ENCODE measurements at regions not wholly inside any gene's neighbourhood (a gene's known extent, or its start where the extent isn't known, plus 50 kb on each side); places are given as distances from the start of the nearest gene placed in this dataset.
"Not testable (repeated sequence)": the region's sequence is repeated elsewhere in the genome, so short reads cannot be mapped to it uniquely, and the experiment has no call there.

GRCh38 chr4:84249521-84249920 lies 249.6 kb downstream of the NKX6-1 start:
- Histone ChIP-seq H2AFZ (no peak overlapping the region), H3K9ac (no peak overlapping the region), H3F3A (ENCODE audit: insufficient read depth) (no peaks in the 10 kb centered on the region), H3K4me3 (no peak overlapping the region), H3K9me2 (ENCODE audit: insufficient read depth) (no peaks in the 10 kb centered on the region), H3K4me2 (ENCODE audit: unreplicated experiment) (no peak overlapping the region), H3K9me3 (ENCODE audit: low read depth) (no peaks in the 10 kb centered on the region), H4K20me1 (ENCODE audit: insufficient read depth) (no peaks in the 10 kb centered on the region), H3K36me3 (ENCODE audit: low read depth) (no peaks in the 10 kb centered on the region), H3K27me3 (replicated peaks; ENCODE audit: insufficient read depth) (peaks cover 8% of the 10 kb centered on the region; the same call in 1 of the 2 replicates), H3K4me1 (ENCODE audit: insufficient read depth) (no peaks in the 10 kb centered on the region), H3K79me2 (ENCODE audit: insufficient read depth) (no peaks in the 10 kb centered on the region), H3K27ac (no peak overlapping the region)
- TF ChIP-seq EZH2 (IDR thresholded peaks at IDR 0.05; ENCODE audit: insufficient read depth, poor library complexity, severe bottlenecking), result no peak
- TF ChIP-seq EZH2phosphoT487 (IDR thresholded peaks at IDR 0.05; ENCODE audit: insufficient read depth, low read depth), result no peak
- WGBS, 2 experiments (ENCODE audit: low coverage in 1 of 2, low lambda C conversion rate in 2 of 2, missing lambda C conversion rate in 2 of 2), result 19 to 28% methylated on average over 2 of the region's 2 CpGs
- in situ Hi-C loops (cut with MboI), result no loop called here
- DNase-seq, result no peak

- H3K79me2 ChIP-seq (ENCODE audit: insufficient read depth); H2AFZ ChIP-seq; H3K4me1 ChIP-seq (ENCODE audit: insufficient read depth); H3K9ac ChIP-seq; H4K20me1 ChIP-seq (ENCODE audit: insufficient read depth); H3K9me2 ChIP-seq (ENCODE audit: insufficient read depth); H3K4me3 ChIP-seq; H3K27ac ChIP-seq; H3K9me3 ChIP-seq (ENCODE audit: low read depth); H3K27me3 ChIP-seq (replicated peaks; ENCODE audit: insufficient read depth); in situ Hi-C loops (cut with MboI); H3K4me2 ChIP-seq (ENCODE audit: unreplicated experiment); H3F3A ChIP-seq (ENCODE audit: insufficient read depth); H3K36me3 ChIP-seq (ENCODE audit: low read depth); DNase-seq: not testable (repeated sequence)
- 59 to 61% methylated on average over 14 of the region's 14 CpGs for WGBS, 2 experiments (ENCODE audit: low coverage in 1 of 2, low lambda C conversion rate in 2 of 2, missing lambda C conversion rate in 2 of 2)
Observed at GRCh38 chr4:84245042-84245441, 254.1 kb downstream of the NKX6-1 start.

- H3K4me3 ChIP-seq; H3K36me3 ChIP-seq (ENCODE audit: low read depth); H3K9ac ChIP-seq; H3K27ac ChIP-seq; H3K9me2 ChIP-seq (ENCODE audit: insufficient read depth); H2AFZ ChIP-seq; H3K79me2 ChIP-seq (ENCODE audit: insufficient read depth); H3K27me3 ChIP-seq (replicated peaks; ENCODE audit: insufficient read depth); H4K20me1 ChIP-seq (ENCODE audit: insufficient read depth); in situ Hi-C loops (cut with MboI); H3K4me2 ChIP-seq (ENCODE audit: unreplicated experiment); H3K4me1 ChIP-seq (ENCODE audit: insufficient read depth); DNase-seq; H3F3A ChIP-seq (ENCODE audit: insufficient read depth); H3K9me3 ChIP-seq (ENCODE audit: low read depth): not testable (repeated sequence)
- 73% methylated on average over 19 of the region's 19 CpGs for WGBS, 2 experiments (ENCODE audit: low coverage in 1 of 2, low lambda C conversion rate in 2 of 2, missing lambda C conversion rate in 2 of 2)
Observed at GRCh38 chr4:84244346-84244801, 254.7 kb downstream of the NKX6-1 start.

- peaks cover under 1% of the 10 kb centered on the region; the same call in 1 of the 2 replicates for H3K4me1 ChIP-seq (ENCODE audit: insufficient read depth)
- TF ChIP-seq EZH2phosphoT487 (IDR thresholded peaks at IDR 0.05; ENCODE audit: insufficient read depth, low read depth) (no peak), EZH2 (IDR thresholded peaks at IDR 0.05; ENCODE audit: insufficient read depth, poor library complexity, severe bottlenecking) (no peak)
- H3K27ac ChIP-seq, result no peak overlapping the region
- no peaks in the 10 kb centered on the region for H3K9me3 ChIP-seq (ENCODE audit: low read depth)
- no peak overlapping the region for H3K4me2 ChIP-seq (ENCODE audit: unreplicated experiment)
- H2AFZ ChIP-seq, result no peak overlapping the region
- 0 out of 2 replicates have a peak, but pooled peaks cover 5% of the 10 kb centered on the region for H3K27me3 ChIP-seq (replicated peaks; ENCODE audit: insufficient read depth)
- 75 to 79% methylated on average over 14 of the region's 14 CpGs for WGBS, 2 experiments (ENCODE audit: low coverage in 1 of 2, low lambda C conversion rate in 2 of 2, missing lambda C conversion rate in 2 of 2)
- no peaks in the 10 kb centered on the region for H3K9me2 ChIP-seq (ENCODE audit: insufficient read depth)
- no peak overlapping the region for H3K4me3 ChIP-seq
- no peaks in the 10 kb centered on the region for H3K79me2 ChIP-seq (ENCODE audit: insufficient read depth)
- in situ Hi-C loops (cut with MboI), result no loop called here
- H3F3A ChIP-seq (ENCODE audit: insufficient read depth), result peaks cover 5% of the 10 kb centered on the region; the same call in 1 of the 2 replicates
- no peak for DNase-seq
- no peak overlapping the region for H3K9ac ChIP-seq
- no peaks in the 10 kb centered on the region for H3K36me3 ChIP-seq (ENCODE audit: low read depth)
- no peaks in the 10 kb centered on the region for H4K20me1 ChIP-seq (ENCODE audit: insufficient read depth)
Observed at GRCh38 chr4:84243685-84244084, 255.4 kb downstream of the NKX6-1 start.

- TF ChIP-seq EZH2 (IDR thresholded peaks at IDR 0.05; ENCODE audit: insufficient read depth, poor library complexity, severe bottlenecking), result no peak
- TF ChIP-seq EZH2phosphoT487 (IDR thresholded peaks at IDR 0.05; ENCODE audit: insufficient read depth, low read depth), result no peak
- no peak overlapping the region for H3K9ac ChIP-seq
- H4K20me1 ChIP-seq (ENCODE audit: insufficient read depth), result no peaks in the 10 kb centered on the region
- no peaks in the 10 kb centered on the region for H3K9me2 ChIP-seq (ENCODE audit: insufficient read depth)
- no peaks in the 10 kb centered on the region for H3K9me3 ChIP-seq (ENCODE audit: low read depth)
- no peaks in the 10 kb centered on the region for H3K79me2 ChIP-seq (ENCODE audit: insufficient read depth)
- H3K4me3 ChIP-seq, result no peak overlapping the region
- in situ Hi-C loops (cut with MboI), result no loop called here
- H3K36me3 ChIP-seq (ENCODE audit: low read depth), result no peaks in the 10 kb centered on the region
- H2AFZ ChIP-seq, result no peak overlapping the region
- no peak for DNase-seq
- peaks cover 10% of the 10 kb centered on the region; the same call in 1 of the 2 replicates for H3F3A ChIP-seq (ENCODE audit: insufficient read depth)
- H3K27ac ChIP-seq, result no peak overlapping the region
- no peak overlapping the region for H3K4me2 ChIP-seq (ENCODE audit: unreplicated experiment)
- peaks cover 4% of the 10 kb centered on the region; the same call in 1 of the 2 replicates for H3K4me1 ChIP-seq (ENCODE audit: insufficient read depth)
- WGBS, 2 experiments (ENCODE audit: low coverage in 1 of 2, low lambda C conversion rate in 2 of 2, missing lambda C conversion rate in 2 of 2), result 39 to 47% methylated on average over 4 of the region's 4 CpGs
- 0 out of 2 replicates have a peak, but pooled peaks cover 9% of the 10 kb centered on the region for H3K27me3 ChIP-seq (replicated peaks; ENCODE audit: insufficient read depth)
Observed at GRCh38 chr4:84239278-84239845, 259.7 kb downstream of the NKX6-1 start.
